Stomach (tissue), 4 donors: ENCODE measurements at regions not wholly inside any gene's neighbourhood (a gene's known extent, or its start where the extent isn't known, plus 50 kb on each side); places are given as distances from the start of the nearest gene placed in this dataset.

Experiments
- CTCF ChIP-seq, 7 experiments: fragments of 450-650 bp in 4 of 7; fragments of 200-600 bp in 3 of 7; sonication (generic) in 3 of 7; IDR thresholded peaks; one replicate each; pipeline ENCODE4 v1.5.1; 2016 to 2019; ENCODE audit warnings: antibody characterized with exemption in 7 of 7, control low read depth in 2 of 7, mild to moderate bottlenecking in 1 of 7
- EP300 ChIP-seq: sonication (generic); formaldehyde crosslinking; IDR thresholded peaks from one replicate; pipeline ENCODE4 v1.6.1; 2017; ENCODE audit warnings: antibody characterized with exemption
- POLR2A ChIP-seq, 4 donors: fragments of 450-650 bp; IDR thresholded peaks; one replicate each; pipeline ENCODE4 v1.6.1; 2016; ENCODE audit warnings: antibody characterized with exemption in 4 of 4, control low read depth in 2 of 4, mild to moderate bottlenecking in 1 of 4, moderate library complexity in 1 of 4

GRCh38 chr18:59822612-59823550 is 76.9 kb upstream of the PMAIP1 start:
- TF ChIP-seq CTCF (IDR thresholded peaks at IDR 0.05): no peak
- TF ChIP-seq POLR2A (IDR thresholded peaks at IDR 0.05): no peak
- TF ChIP-seq EP300: no peak
